Spleen (tissue), 7 donors: ENCODE measurements at regions not wholly inside any gene's neighbourhood (a gene's known extent, or its start where the extent isn't known, plus 50 kb on each side); places are given as distances from the start of the nearest gene placed in this dataset.

ENCODE experiments used
- POLR2A ChIP-seq, 3 donors: fragments of 450-650 bp; IDR thresholded peaks; one replicate each; pipeline ENCODE4 v1.5.1; 2017; ENCODE audit warnings: antibody characterized with exemption in 3 of 3, mild to moderate bottlenecking in 1 of 3
- TF ChIP-seq, protein P1 (sequence below), 11 experiments: fragments of 200-600 bp in 7 of 11; fragments of 450-650 bp in 4 of 11; sonication (generic) in 4 of 11; IDR thresholded peaks in 8 of 11; conservative IDR thresholded peaks in 3 of 11; 1 replicate in 7 of 11; 2 replicates in 4 of 11; pipeline versions ENCODE4 v1.4.0 to v1.8.0; 2016 to 2021; ENCODE audit warnings: antibody characterized with exemption in 11 of 11, inconsistent platforms in 4 of 11, mild to moderate bottlenecking in 1 of 11
- donor health status: DM: no; HTN: no; CAD: no; lungs with moderate emphysema.
- donor health status: DM: no; HTN: no; CAD: no.
- donor health status: DM: no; HTN: no; CAD: no.

GRCh38 chr1:164495905-164496304 lies 63.1 kb upstream of the PBX1 start:
- TF ChIP-seq, protein P1, sequence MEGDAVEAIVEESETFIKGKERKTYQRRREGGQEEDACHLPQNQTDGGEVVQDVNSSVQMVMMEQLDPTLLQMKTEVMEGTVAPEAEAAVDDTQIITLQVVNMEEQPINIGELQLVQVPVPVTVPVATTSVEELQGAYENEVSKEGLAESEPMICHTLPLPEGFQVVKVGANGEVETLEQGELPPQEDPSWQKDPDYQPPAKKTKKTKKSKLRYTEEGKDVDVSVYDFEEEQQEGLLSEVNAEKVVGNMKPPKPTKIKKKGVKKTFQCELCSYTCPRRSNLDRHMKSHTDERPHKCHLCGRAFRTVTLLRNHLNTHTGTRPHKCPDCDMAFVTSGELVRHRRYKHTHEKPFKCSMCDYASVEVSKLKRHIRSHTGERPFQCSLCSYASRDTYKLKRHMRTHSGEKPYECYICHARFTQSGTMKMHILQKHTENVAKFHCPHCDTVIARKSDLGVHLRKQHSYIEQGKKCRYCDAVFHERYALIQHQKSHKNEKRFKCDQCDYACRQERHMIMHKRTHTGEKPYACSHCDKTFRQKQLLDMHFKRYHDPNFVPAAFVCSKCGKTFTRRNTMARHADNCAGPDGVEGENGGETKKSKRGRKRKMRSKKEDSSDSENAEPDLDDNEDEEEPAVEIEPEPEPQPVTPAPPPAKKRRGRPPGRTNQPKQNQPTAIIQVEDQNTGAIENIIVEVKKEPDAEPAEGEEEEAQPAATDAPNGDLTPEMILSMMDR (IDR thresholded peaks at IDR 0.05 in 8 of 11, conservative IDR thresholded peaks at IDR 0.05 in 3 of 11) = no peak
- no peak for TF ChIP-seq POLR2A (IDR thresholded peaks at IDR 0.05)
